Epithelial cell of proximal tubule (primary cell): ENCODE measurements at regions not wholly inside any gene's neighbourhood (a gene's known extent, or its start where the extent isn't known, plus 50 kb on each side); places are given as distances from the start of the nearest gene placed in this dataset.

ENCODE experiments used
- DNase-seq: peaks from one replicate; pipeline ENCODE4 v3.0.0-alpha.2; 2011; ENCODE audit warnings: low read depth
- H3K4me3 ChIP-seq: 2 replicates; pipeline ENCODE4 v1.5.1; 2011; ENCODE audit warnings: low read depth, mild to moderate bottlenecking, low read length
- TF ChIP-seq, protein P1 (sequence below): conservative IDR thresholded peaks from 2 replicates; pipeline ENCODE4 v1.5.1; 2012; ENCODE audit warnings: low read depth, mild to moderate bottlenecking, low read length

- DNase-seq: no peak
- H3K4me3 ChIP-seq: no peak overlapping the region
- TF ChIP-seq, protein P1, sequence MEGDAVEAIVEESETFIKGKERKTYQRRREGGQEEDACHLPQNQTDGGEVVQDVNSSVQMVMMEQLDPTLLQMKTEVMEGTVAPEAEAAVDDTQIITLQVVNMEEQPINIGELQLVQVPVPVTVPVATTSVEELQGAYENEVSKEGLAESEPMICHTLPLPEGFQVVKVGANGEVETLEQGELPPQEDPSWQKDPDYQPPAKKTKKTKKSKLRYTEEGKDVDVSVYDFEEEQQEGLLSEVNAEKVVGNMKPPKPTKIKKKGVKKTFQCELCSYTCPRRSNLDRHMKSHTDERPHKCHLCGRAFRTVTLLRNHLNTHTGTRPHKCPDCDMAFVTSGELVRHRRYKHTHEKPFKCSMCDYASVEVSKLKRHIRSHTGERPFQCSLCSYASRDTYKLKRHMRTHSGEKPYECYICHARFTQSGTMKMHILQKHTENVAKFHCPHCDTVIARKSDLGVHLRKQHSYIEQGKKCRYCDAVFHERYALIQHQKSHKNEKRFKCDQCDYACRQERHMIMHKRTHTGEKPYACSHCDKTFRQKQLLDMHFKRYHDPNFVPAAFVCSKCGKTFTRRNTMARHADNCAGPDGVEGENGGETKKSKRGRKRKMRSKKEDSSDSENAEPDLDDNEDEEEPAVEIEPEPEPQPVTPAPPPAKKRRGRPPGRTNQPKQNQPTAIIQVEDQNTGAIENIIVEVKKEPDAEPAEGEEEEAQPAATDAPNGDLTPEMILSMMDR: no peak
Observed at GRCh38 chr2:225104321-225104720, 62.1 kb upstream of the DOCK10 start.

GRCh38 chr2:225103737-225104141, 61.5 kb upstream of the DOCK10 start:
- TF ChIP-seq, protein P1: no peak
- DNase-seq: no peak
- H3K4me3 ChIP-seq: no peak overlapping the region

DNA sequence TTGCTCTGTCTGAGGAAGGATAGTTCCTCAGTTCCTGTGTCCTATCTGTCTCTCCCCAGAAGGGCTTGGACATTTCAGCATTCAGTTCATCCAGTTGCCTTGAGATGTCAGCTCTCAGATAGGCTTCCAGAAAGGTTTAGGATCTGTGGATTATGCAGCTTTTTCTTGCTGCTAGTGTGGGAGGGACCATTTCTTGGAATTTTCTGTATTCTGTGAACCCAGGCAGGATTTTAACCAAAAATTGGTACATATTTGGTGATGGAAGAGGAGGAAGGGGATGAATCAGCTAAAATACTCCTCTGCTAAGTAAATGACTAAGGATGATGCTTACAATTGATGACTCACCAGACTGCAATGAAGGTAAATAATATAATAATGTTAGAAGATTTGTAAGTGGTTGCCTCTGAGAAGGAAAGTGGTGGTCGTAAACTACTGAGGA, 58.6 kb upstream of the DOCK10 start:
- no peak overlapping the region for H3K4me3 ChIP-seq
- no peak for DNase-seq
- TF ChIP-seq, protein P1: no peak

- H3K4me3 ChIP-seq: no peak overlapping the region
- TF ChIP-seq, protein P1: no peak
- no peak for DNase-seq
Observed at GRCh38 chr2:225100269-225100668, 58.0 kb upstream of the DOCK10 start.

DNA sequence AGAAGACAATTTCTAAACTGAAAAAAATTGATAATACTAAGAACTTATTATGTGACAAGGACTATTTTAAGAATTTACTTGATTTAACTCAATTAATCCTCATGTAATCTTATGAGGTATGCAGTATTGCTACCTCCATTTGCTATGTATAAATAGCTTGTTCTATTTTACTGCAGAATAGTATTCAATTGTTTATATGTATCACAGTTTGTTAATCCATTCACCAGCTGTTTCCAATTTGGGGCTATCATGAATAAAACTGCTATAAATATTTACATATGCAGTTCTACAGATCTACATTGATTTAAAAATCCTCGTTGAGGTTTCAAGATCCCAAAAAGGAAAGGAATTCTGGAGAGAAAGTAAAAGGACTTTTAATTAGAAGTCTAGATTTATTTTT, 54.8 kb upstream of the DOCK10 start:
- no peak overlapping the region for H3K4me3 ChIP-seq
- no peak for DNase-seq
- TF ChIP-seq, protein P1: no peak
